ENCODE measurements at regions not wholly inside any gene's neighbourhood (a gene's known extent, or its start where the extent isn't known, plus 50 kb on each side); places are given as distances from the start of the nearest gene placed in this dataset.

GRCh38 chr10:126839094-126839761 lies 66.0 kb upstream of the DOCK1 start:
- TF ChIP-seq, protein P1, sequence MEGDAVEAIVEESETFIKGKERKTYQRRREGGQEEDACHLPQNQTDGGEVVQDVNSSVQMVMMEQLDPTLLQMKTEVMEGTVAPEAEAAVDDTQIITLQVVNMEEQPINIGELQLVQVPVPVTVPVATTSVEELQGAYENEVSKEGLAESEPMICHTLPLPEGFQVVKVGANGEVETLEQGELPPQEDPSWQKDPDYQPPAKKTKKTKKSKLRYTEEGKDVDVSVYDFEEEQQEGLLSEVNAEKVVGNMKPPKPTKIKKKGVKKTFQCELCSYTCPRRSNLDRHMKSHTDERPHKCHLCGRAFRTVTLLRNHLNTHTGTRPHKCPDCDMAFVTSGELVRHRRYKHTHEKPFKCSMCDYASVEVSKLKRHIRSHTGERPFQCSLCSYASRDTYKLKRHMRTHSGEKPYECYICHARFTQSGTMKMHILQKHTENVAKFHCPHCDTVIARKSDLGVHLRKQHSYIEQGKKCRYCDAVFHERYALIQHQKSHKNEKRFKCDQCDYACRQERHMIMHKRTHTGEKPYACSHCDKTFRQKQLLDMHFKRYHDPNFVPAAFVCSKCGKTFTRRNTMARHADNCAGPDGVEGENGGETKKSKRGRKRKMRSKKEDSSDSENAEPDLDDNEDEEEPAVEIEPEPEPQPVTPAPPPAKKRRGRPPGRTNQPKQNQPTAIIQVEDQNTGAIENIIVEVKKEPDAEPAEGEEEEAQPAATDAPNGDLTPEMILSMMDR (IDR thresholded peaks at IDR 0.05; ENCODE audit: low read depth, low read length), result no peak
- TF ChIP-seq MAX (IDR thresholded peaks at IDR 0.05; ENCODE audit: low read depth, low read length), result no peak

Measured in NB4 (cell line).